ENCODE measurements at regions not wholly inside any gene's neighbourhood (a gene's known extent, or its start where the extent isn't known, plus 50 kb on each side); places are given as distances from the start of the nearest gene placed in this dataset.

DNA sequence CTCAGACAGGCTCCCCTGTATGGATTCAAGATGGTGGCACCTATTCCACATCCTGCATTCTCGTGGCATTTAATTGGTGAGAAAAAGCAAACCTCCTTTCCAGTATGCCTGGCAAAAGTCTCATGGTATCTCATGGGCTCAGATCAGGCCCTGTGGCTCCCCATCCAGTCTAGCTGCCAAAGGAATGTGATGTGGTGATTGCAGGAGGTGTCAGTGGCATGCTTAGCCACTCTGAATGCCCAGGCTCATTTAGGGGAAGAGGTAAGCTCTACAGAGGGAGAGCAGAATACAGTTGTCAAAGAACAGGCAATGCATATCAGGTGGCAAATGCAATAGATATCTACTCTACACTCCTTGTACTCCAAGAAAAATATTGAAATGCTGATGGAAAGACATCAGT, 146.7 kb downstream of the SPATA19 start:
- Histone ChIP-seq H3K27me3 (no peaks in the 10 kb centered on the region), H3K4me1 (no peaks in the 10 kb centered on the region), H3K4me3 (no peak overlapping the region), H3K9me3 (no peaks in the 10 kb centered on the region), H3K36me3 (no peaks in the 10 kb centered on the region), H3K27ac (no peak overlapping the region)
- no peak for TF ChIP-seq POLR2AphosphoS5 (IDR thresholded peaks at IDR 0.05)
- no peak for TF ChIP-seq POLR2A (IDR thresholded peaks at IDR 0.05)
- TF ChIP-seq, protein P1, sequence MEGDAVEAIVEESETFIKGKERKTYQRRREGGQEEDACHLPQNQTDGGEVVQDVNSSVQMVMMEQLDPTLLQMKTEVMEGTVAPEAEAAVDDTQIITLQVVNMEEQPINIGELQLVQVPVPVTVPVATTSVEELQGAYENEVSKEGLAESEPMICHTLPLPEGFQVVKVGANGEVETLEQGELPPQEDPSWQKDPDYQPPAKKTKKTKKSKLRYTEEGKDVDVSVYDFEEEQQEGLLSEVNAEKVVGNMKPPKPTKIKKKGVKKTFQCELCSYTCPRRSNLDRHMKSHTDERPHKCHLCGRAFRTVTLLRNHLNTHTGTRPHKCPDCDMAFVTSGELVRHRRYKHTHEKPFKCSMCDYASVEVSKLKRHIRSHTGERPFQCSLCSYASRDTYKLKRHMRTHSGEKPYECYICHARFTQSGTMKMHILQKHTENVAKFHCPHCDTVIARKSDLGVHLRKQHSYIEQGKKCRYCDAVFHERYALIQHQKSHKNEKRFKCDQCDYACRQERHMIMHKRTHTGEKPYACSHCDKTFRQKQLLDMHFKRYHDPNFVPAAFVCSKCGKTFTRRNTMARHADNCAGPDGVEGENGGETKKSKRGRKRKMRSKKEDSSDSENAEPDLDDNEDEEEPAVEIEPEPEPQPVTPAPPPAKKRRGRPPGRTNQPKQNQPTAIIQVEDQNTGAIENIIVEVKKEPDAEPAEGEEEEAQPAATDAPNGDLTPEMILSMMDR (IDR thresholded peaks at IDR 0.05): no peak
- TF ChIP-seq EP300 (IDR thresholded peaks at IDR 0.05): no peak
- 73% methylated on average over 1 of the region's 1 CpG for WGBS
- DNase-seq (ENCODE audit: low spot score in 2 of 2): no peak

DNA sequence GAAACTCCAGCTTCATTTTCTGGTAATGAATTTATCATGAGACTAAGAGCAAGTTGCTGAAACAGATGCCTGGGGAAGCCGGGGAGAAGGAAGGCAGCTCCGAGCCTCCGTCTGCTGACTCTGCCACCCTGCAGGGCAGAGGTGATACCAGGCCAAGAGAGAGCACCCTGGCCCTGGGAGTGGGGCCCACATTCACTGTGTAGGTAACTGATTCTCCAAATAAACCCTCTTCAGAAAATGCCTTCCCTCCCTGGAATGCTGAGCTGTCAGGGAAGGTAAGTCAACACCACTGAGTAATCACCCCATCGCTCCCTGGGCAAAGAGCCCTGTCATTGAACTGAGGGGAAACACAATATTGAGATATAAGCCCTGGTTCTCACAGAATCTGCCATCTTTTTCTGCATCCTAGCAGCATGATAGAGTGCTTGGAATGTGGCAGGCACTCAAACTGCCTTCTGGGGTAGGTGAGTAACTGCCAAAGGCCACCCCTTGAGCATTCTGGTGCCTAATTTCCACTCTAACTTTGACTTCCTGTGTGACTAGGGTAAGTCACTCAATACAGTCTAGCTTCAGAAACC, 147.6 kb downstream of the SPATA19 start:
- Histone ChIP-seq H3K27ac (no peak overlapping the region), H3K9me3 (no peaks in the 10 kb centered on the region), H3K27me3 (no peaks in the 10 kb centered on the region), H3K36me3 (no peaks in the 10 kb centered on the region), H3K4me1 (no peaks in the 10 kb centered on the region), H3K4me3 (no peak overlapping the region)
- WGBS: 53% methylated on average over 4 of the region's 4 CpGs
- DNase-seq (ENCODE audit: low spot score in 2 of 2): no peak
- no peak for TF ChIP-seq POLR2AphosphoS5 (IDR thresholded peaks at IDR 0.05)
- TF ChIP-seq, protein P1 (IDR thresholded peaks at IDR 0.05): no peak
- no peak for TF ChIP-seq POLR2A (IDR thresholded peaks at IDR 0.05)

DNA sequence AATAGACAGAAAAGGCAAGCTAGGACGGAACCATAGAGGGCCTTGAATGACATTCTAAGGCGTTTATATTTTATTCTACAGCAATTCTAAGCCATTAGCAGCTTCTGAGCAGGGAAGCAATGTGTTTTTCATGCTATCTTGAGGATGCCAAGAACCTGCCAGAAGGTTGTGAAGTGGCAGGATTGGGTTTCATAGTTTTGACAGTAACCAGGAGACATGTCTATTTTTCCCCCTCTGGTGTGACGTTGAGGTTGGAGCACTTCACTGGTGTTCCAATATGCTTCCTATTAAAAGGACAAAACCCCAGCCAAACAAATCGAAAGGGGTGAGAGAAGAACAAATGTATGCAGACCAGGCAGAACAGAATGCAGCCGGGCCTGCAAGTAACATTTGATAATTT, 148.2 kb downstream of the SPATA19 start:
- H3K9me3 ChIP-seq: no peaks in the 10 kb centered on the region
- H3K4me3 ChIP-seq: no peak overlapping the region
- no peak for DNase-seq (ENCODE audit: low spot score in 2 of 2)
- no peak overlapping the region for H3K27ac ChIP-seq
- WGBS: 48% methylated on average over 5 of the region's 5 CpGs
- no peaks in the 10 kb centered on the region for H3K36me3 ChIP-seq
- no peaks in the 10 kb centered on the region for H3K27me3 ChIP-seq
- H3K4me1 ChIP-seq: no peaks in the 10 kb centered on the region
- TF ChIP-seq POLR2AphosphoS5 (IDR thresholded peaks at IDR 0.05) (no peak), EP300 (IDR thresholded peaks at IDR 0.05) (no peak), POLR2A (IDR thresholded peaks at IDR 0.05) (no peak)
- TF ChIP-seq, protein P1 (IDR thresholded peaks at IDR 0.05): no peak

DNA sequence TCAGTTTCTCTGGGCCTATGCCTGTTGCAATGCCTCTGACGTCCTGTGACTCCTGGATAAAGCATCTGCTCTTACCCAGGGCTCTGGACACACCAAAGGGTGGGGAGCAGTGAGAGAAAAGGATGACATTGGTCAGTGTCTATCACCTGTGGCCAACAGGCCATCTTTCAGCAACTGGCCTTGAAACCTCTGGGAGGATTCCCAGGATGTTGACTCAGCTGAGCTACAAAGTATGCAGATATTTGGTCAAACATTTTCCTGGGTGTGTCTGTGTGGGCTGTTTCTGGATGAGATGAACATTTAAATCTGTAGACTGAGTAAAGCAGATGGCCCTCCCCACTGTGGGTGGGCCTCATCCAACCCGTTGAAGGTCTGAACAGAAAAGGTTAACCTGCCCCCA, 149.9 kb downstream of the SPATA19 start:
- Histone ChIP-seq H3K36me3 (no peaks in the 10 kb centered on the region), H3K9me3 (no peaks in the 10 kb centered on the region), H3K27me3 (no peaks in the 10 kb centered on the region), H3K4me3 (no peak overlapping the region), H3K4me1 (no peaks in the 10 kb centered on the region), H3K27ac (no peak overlapping the region)
- DNase-seq (ENCODE audit: low spot score in 2 of 2): no peak
- WGBS: 57% methylated on average over 2 of the region's 2 CpGs
- no peak for TF ChIP-seq POLR2A (IDR thresholded peaks at IDR 0.05)
- TF ChIP-seq EP300 (IDR thresholded peaks at IDR 0.05): no peak
- no peak for TF ChIP-seq POLR2AphosphoS5 (IDR thresholded peaks at IDR 0.05)
- TF ChIP-seq, protein P1 (IDR thresholded peaks at IDR 0.05): no peak

DNA sequence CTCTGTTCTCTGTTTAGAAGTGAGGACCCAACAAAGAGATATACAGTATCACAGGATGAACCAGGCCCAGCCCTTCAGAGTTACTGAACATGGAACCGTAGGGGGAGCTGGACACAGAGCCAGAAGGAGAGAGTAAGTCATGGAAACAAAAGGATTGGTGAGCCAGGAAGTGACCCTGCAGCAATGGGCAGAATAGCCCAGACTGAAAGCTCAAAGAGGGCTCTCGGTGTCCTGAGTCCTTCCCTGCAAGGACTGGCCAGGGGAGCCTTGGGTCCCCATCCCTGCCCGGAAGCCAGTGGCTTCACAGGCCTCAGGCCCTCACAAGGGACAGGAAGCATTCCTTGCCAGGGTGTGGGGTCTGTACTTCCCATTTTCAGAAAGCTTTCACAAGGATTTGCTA, 150.6 kb downstream of the SPATA19 start:
- TF ChIP-seq EP300 (IDR thresholded peaks at IDR 0.05) (no peak), POLR2AphosphoS5 (IDR thresholded peaks at IDR 0.05) (no peak), POLR2A (IDR thresholded peaks at IDR 0.05) (no peak)
- TF ChIP-seq, protein P1 (IDR thresholded peaks at IDR 0.05): no peak
- no peak overlapping the region for H3K4me3 ChIP-seq
- no peaks in the 10 kb centered on the region for H3K27me3 ChIP-seq
- H3K36me3 ChIP-seq: no peaks in the 10 kb centered on the region
- 81% methylated on average over 3 of the region's 3 CpGs for WGBS
- DNase-seq (ENCODE audit: low spot score in 2 of 2): no peak
- H3K27ac ChIP-seq: no peak overlapping the region
- no peaks in the 10 kb centered on the region for H3K4me1 ChIP-seq
- H3K9me3 ChIP-seq: no peaks in the 10 kb centered on the region

Data from suprapubic skin (tissue), 4 donors.